Stimulated activated CD4-positive, alpha-beta T cell treated with anti-CD3 and anti-CD28 coated beads, Interleukin-1b, Interleukin-23, amount 100 ng/mL, for 48 hours (primary cell): ENCODE measurements at regions not wholly inside any gene's neighbourhood (a gene's known extent, or its start where the extent isn't known, plus 50 kb on each side); places are given as distances from the start of the nearest gene placed in this dataset.
"Not testable (repeated sequence)": the region's sequence is repeated elsewhere in the genome, so short reads cannot be mapped to it uniquely, and the experiment has no call there.

Experiments used
- DNase-seq: peaks from one replicate; pipeline ENCODE4 v3.0.0-alpha.2; 2020

DNA sequence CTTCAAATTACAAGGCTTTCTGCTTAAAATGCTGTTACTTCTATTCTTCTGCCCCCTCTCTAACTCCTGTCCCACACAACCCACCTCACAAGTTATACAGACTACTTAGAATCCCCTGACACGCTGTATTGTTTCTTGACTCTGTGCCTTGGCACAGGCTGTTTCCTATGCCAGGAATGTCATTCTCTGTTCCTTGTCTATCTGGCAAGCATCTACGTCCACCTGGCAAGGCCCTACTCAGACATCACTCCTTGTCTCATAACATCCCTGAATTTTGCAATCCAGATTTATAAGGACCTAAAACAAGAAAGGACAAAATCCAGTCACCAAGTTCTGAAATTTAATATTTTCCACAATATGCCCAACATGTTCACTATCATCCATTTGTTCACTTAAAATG, 182.0 kb upstream of the CHRM3 start:
- no peak for DNase-seq

DNA sequence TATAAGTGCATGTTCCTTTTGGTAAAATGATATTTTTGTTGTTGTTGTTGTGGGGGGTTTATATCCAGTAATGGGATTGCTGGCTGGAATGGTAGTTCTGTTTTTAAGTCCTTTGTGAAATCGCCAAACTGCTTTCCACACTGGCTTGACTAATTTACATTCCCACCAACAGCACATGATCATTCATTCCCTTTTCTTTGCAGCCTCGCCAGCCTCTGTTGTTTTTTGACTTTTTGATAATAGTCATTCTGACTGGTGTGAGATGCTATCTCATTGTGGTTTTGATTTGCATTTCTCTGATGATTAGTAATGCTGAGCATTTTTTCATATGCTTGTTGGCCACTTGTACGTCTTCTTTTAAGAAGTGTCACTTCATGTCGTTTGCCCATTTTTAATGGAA, 188.5 kb upstream of the CHRM3 start:
- no peak for DNase-seq

GRCh38 chr1:239189998-239190512, 196.3 kb upstream of the CHRM3 start:
- no peak for DNase-seq

DNA sequence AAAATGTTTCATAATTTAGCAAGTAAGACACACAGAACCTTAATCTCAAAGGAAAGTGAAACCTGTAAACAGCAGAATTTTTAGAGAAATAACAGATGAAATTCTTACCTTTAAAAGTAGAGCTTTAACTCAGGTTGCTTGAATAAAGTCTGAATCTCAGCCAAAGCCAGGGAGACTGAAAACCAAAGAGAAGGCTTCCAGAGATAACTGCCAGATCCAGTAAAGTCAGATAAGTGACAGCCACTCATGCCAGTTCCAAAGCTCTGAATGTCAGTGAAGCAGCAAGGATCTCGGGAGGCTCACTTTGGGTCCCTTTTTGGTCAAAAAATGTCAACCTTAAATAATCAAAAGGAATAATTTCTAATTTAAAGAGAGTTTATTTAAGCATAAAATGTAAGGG, 199.9 kb upstream of the CHRM3 start:
- no peak for DNase-seq

- no peak for DNase-seq
Observed at GRCh38 chr1:239185245-239185619, 201.1 kb upstream of the CHRM3 start.

DNA sequence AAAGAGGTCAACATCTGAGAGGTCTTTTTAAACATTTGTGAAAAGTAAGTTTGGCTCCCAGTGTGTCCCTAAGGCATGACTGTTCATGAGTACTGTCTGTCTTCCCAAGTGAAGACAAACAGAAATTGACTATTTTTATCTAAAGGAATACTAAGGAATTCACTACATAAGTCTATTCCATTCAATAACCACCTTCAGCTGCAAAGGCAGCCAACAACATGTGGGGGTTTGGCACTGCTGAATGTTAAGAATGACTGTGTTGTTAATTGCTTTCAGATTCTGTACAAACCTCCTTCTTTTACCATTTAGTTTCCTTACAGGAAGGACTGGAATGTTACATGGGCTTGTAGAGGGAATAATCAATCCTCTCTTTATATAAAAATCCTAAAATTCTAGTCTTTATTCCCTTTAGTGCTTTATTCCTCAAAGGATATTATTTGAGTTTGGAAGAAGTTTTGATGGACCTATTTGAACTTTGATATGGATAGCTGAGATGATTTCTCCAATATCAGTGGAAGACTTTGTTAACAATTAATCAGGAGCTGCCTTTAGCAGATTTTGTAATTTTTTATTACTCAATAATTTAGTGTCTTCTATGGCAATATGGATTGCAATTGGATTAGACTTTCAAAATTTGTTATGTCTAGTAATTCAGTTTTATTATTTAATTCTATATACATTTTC, 201.7 kb upstream of the CHRM3 start:
- no peak for DNase-seq

- no peak for DNase-seq
Observed at GRCh38 chr1:239178961-239179360, 207.4 kb upstream of the CHRM3 start.

DNA sequence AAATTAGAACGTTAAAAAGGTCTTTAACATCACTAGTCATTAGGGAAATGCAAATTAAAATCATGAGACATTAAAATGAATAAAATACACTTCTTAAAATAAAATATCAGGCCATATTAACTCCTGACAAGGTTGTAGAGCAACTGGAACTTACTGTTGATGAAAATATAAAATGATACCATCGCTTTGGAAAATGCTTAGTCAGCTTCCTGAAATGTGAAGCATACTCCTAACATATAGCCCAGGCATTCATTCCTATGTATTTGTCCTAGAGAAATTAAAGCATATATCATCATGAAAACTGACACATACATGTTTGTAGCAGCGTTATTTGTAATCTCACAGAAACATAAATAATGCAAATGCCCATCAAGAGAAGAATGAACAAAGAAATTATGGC, 211.5 kb upstream of the CHRM3 start:
- DNase-seq: no peak

GRCh38 chr1:239170828-239171227, 215.5 kb upstream of the CHRM3 start:
- no peak for DNase-seq

- no peak for DNase-seq
Observed at GRCh38 chr1:239169276-239169675, 217.1 kb upstream of the CHRM3 start.

- DNase-seq: no peak
Observed at GRCh38 chr1:239164451-239165180, 221.8 kb upstream of the CHRM3 start.

- no peak for DNase-seq
Observed at GRCh38 chr1:239155466-239156091, 230.8 kb upstream of the CHRM3 start.

- DNase-seq: no peak
Observed at GRCh38 chr1:239151937-239152336, 234.4 kb upstream of the CHRM3 start.

DNA sequence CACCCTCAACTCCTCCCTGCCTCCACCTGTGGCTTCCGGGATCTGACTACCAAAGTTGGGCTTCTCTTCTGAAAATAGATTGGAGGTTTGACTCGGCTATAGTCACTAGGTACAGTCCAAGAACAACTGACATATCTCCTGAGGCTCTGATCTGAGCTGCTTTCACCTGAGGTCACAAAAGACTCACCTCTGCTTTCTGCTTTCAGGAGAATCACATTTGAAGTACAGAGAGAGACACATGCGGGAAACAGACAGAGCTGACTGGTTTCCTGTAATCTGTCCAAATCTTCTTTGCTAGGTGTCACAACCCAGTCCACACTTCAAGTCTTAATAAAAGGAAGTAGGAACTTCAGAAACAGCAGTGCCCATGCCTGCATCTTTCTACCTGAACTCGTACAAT, 245.4 kb upstream of the CHRM3 start:
- no peak for DNase-seq

DNA sequence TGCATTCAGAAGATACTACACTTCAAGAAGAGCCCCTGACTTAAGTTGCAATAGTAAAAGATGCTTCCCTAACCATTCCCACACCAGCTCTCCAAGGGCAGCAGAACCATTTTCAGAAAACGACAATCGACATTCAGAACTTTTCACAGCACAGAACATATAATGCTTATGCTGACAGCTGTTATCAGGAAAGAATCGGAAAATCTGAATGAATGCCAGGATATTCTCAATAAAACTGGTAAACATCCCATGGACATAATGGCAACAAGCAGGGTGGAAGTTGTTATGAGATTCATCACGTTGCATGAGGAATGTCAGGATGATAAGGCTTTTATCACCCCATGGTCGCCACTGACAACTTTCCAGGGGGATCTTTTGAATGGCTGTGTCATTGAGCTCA, 246.6 kb upstream of the CHRM3 start:
- DNase-seq: no peak

GRCh38 chr1:239128541-239128940, 257.8 kb upstream of the CHRM3 start:
- no peak for DNase-seq

DNA sequence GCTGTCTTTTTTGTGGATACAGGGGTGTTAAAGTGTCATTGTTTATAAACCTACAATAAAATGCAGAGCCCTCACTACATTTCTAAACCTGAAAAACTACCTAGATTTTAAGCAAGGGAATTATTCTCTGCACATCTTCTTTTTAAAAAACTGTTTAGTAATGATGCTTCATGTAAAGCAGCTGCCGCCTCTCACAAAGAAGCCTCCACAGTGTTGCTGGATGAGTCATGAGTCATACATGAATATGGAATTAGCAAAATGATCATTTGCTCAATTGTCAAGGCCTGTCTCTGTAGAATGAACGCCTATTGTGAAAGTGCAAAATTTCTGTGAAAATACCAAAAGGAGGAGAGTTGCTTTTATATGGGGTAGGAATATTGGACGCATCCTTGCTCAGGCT, 259.5 kb upstream of the CHRM3 start:
- DNase-seq: no peak

DNA sequence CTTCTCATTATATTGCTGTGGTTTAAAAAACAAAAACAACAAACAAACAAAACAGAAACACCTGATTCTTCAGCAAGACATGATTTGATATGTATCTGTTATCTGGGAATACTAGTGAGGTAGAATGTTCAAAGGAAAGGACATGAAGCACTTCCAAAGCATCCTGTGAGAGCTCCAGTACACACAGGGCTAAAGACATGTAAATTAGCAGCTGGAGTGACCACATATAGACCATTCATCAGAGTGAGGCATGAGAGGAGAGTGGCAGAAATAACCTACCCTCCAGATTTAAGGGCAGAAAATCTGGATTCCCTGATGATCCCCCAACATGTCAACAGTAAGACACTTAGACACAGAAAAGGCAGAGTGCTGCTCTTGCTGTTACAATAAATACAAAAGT, 260.5 kb upstream of the CHRM3 start:
- no peak for DNase-seq

DNA sequence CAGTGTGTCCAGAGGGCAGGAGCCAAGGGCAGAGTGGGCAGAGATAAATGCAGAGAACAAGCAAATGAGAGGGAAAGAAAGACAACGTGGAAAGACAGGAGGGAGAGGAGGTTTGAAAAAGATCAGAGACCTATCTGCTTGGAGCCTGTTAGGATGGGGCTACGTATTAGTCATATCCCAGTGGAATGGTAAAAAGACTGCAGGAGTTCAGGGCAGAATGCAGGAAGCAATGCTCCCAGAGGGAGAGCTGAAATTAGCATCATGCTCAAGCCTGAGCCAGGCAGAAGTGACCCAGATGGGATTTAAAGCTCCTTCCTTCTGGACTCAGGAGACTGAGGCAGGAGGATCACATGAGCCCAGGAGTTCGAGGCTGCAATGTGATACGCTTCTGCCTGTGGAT, 261.3 kb upstream of the CHRM3 start:
- DNase-seq: no peak

DNA sequence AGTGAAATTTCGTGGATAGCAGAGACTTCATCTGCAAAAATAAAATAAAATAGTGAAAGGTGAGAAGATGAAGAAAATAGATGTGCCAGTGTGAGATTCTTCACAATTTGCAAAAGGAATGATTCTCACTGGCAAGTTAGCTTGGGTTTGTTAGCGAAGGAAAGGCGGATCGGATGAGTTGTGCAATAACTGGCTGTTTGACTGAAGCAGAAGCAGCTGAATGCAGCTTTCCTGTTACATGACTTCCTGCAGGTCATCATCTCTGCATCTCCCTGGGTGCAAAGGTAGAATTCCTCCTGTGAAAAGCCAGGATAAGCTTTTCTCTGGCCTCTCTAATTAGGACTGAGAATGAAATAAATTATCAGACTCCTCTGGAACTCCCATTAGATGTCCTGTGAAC, 263.1 kb upstream of the CHRM3 start:
- DNase-seq: no peak

DNA sequence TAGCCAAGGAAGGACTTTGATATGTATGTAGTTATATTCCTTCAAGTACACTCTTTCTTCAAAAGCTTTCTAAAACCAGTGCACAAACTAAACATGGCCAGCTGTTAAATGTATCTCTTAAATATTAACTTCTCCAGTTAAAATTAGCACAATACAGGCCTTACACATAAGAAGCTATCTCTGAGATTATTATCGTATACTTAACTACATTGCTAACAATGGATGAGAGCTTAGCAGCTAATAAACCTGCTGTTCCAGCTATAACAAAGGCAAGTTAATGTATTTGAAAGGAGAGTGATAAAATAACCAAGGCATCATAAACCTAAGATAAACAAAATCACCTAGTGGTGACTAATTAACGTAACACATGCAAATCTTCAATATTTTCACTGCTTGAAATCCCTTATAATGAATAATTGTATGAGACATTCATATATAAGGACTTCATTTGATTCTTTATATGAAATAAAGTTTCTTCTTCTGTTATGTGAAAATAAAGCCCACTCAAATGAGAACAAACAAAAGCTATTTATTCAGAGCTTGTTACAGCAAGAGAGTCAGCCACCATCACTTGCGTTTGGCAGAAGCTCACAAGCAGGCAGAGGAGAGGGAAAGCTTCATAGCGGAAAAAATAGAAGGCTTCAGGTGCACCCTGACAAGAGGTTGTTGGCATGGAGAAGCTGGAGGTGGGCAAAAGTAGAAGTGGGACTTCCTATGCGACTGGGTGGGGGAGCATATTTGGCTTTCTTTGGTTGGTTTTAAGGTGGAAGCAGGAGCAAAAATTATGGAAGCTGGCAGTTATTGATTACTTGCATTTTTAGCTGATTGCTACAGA, 274.1 kb upstream of the CHRM3 start:
- DNase-seq: no peak

DNA sequence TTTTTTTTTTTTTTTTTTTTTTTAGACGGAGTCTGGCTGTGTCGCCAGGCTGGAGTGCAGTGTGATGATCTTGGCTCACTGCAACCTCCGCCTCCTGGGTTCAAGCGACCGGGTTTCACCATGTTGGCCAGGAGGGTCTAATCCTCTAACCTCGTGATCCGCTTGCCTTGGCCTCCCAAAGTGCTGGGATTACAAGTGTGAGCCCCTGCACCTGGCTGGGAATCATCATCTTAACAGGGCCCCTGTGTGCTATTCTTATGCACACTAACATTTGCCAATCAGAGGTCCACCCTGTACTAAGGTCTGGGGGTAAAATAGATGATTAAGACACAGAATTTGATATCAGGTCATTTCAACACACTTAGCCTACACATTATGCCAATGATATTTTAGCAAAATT, 278.7 kb upstream of the CHRM3 start:
- DNase-seq: no peak

GRCh38 chr1:239106689-239107088, 279.7 kb upstream of the CHRM3 start:
- DNase-seq: not testable (repeated sequence)
